Prostate gland (tissue), 2 donors: ENCODE measurements at regions not wholly inside any gene's neighbourhood (a gene's known extent, or its start where the extent isn't known, plus 50 kb on each side); places are given as distances from the start of the nearest gene placed in this dataset.

Source experiments
- DNase-seq: peaks from one replicate; pipeline ENCODE4 v3.0.0-alpha.2; 2019; ENCODE audit warnings: low spot score
- H3K27ac ChIP-seq, 2 donors: fragments of 200-600 bp; sonication (generic); 2 replicates each; pipeline ENCODE4 v1.5.1; 2017 to 2019
- H3K27me3 ChIP-seq: fragments of 200-600 bp; sonication (generic); replicated peaks from 2 replicates; pipeline ENCODE4 v1.5.1; 2019; ENCODE audit not compliant: insufficient read depth
- H3K36me3 ChIP-seq, 2 donors: fragments of 200-600 bp; sonication (generic); 1 replicate in 1 of 2; 2 replicates in 1 of 2; pipeline versions ENCODE4 v1.5.1 to v1.8.1; 2017 to 2019
- H3K4me1 ChIP-seq: fragments of 200-600 bp; sonication (generic); replicated peaks from 2 replicates; pipeline ENCODE4 v1.5.1; 2019
- H3K4me3 ChIP-seq, 2 donors: fragments of 200-600 bp; sonication (generic); 2 replicates each; pipeline ENCODE4 v1.5.1; 2017 to 2019
- H3K9me3 ChIP-seq: fragments of 200-600 bp; sonication (generic); 2 replicates; pipeline ENCODE4 v1.5.1; 2017
- POLR2A ChIP-seq: fragments of 450-650 bp; IDR thresholded peaks from one replicate; pipeline ENCODE4 v1.6.1; 2016; ENCODE audit warnings: antibody characterized with exemption, mild to moderate bottlenecking
- POLR2AphosphoS5 ChIP-seq: sonication (generic); formaldehyde crosslinking; IDR thresholded peaks from one replicate; pipeline ENCODE4 v1.6.1; 2017; ENCODE audit warnings: antibody characterized with exemption
- WGBS: methylation state at CpG from one replicate; pipeline ENCODE4 v1.1.5; 2018; 5-methylcytosine and 5-hydroxymethylcytosine counted together
- intact Hi-C: fragments of 100-400 bp; cut with DNase I; formaldehyde crosslinking; loops from one replicate; pipeline ENCODE4 v1.14.2; 2022
- TF ChIP-seq, protein P1 (sequence below), 4 experiments: fragments of 200-600 bp in 2 of 4; fragments of 450-650 bp in 2 of 4; sonication (generic) in 2 of 4; IDR thresholded peaks; 1 replicate in 3 of 4; 2 replicates in 1 of 4; pipeline ENCODE4 v1.5.1; 2016 to 2019; ENCODE audit warnings: antibody characterized with exemption in 4 of 4, mild to moderate bottlenecking in 2 of 4, moderate library complexity in 2 of 4

- Histone ChIP-seq H3K36me3 (no peaks in the 10 kb centered on the region), H3K27ac (no peak overlapping the region), H3K4me1 (no peaks in the 10 kb centered on the region), H3K9me3 (no peaks in the 10 kb centered on the region), H3K27me3 (no peaks in the 10 kb centered on the region), H3K4me3 (no peak overlapping the region)
- DNase-seq: no peak
- intact Hi-C loops: no loop called here
- TF ChIP-seq, protein P1, sequence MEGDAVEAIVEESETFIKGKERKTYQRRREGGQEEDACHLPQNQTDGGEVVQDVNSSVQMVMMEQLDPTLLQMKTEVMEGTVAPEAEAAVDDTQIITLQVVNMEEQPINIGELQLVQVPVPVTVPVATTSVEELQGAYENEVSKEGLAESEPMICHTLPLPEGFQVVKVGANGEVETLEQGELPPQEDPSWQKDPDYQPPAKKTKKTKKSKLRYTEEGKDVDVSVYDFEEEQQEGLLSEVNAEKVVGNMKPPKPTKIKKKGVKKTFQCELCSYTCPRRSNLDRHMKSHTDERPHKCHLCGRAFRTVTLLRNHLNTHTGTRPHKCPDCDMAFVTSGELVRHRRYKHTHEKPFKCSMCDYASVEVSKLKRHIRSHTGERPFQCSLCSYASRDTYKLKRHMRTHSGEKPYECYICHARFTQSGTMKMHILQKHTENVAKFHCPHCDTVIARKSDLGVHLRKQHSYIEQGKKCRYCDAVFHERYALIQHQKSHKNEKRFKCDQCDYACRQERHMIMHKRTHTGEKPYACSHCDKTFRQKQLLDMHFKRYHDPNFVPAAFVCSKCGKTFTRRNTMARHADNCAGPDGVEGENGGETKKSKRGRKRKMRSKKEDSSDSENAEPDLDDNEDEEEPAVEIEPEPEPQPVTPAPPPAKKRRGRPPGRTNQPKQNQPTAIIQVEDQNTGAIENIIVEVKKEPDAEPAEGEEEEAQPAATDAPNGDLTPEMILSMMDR (IDR thresholded peaks at IDR 0.05): no peak
- TF ChIP-seq POLR2AphosphoS5 (no peak), POLR2A (no peak)
Measured at GRCh38 chr2:192412394-192412793, 217.7 kb upstream of the TMEFF2 start.

GRCh38 chr2:192411755-192412154, 217.0 kb upstream of the TMEFF2 start:
- Histone ChIP-seq H3K27ac (no peak overlapping the region), H3K36me3 (no peaks in the 10 kb centered on the region), H3K4me1 (no peaks in the 10 kb centered on the region), H3K27me3 (no peaks in the 10 kb centered on the region), H3K4me3 (no peak overlapping the region), H3K9me3 (no peaks in the 10 kb centered on the region)
- no peak for DNase-seq
- WGBS: 100% methylated on average over 1 of the region's 1 CpG
- intact Hi-C loops: no loop called here
- TF ChIP-seq, protein P1 (IDR thresholded peaks at IDR 0.05): no peak
- TF ChIP-seq POLR2AphosphoS5 (no peak), POLR2A (no peak)

GRCh38 chr2:192410319-192410718, 215.6 kb upstream of the TMEFF2 start:
- intact Hi-C loops: no loop called here
- Histone ChIP-seq H3K27me3 (no peaks in the 10 kb centered on the region), H3K4me1 (no peaks in the 10 kb centered on the region), H3K36me3 (no peaks in the 10 kb centered on the region), H3K4me3 (no peak overlapping the region), H3K9me3 (no peaks in the 10 kb centered on the region), H3K27ac (no peak overlapping the region)
- no peak for DNase-seq
- TF ChIP-seq POLR2AphosphoS5 (no peak), POLR2A (no peak)
- TF ChIP-seq, protein P1 (IDR thresholded peaks at IDR 0.05): no peak

DNA sequence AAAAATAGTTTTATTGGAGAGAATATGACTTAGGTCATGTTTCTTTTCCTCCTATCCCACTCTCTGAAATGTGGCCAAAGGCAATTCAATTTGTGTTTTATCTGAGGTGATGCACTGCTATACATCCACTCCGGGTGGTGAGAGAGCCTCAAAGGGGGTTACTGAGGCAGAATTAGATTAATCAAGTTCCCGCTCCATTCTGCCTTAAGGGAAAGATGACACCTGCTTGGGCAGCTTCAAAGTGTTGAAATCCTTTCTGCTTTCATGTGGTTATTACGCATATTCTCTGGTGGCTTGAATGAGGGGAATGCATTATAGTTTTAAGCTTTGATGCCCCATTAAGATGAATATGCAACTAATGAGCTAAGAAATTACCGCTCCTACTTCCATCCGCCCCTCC, 213.0 kb upstream of the TMEFF2 start:
- Histone ChIP-seq H3K4me3 (no peak overlapping the region), H3K4me1 (no peaks in the 10 kb centered on the region), H3K9me3 (no peaks in the 10 kb centered on the region), H3K36me3 (no peaks in the 10 kb centered on the region), H3K27me3 (no peaks in the 10 kb centered on the region), H3K27ac (no peak overlapping the region)
- DNase-seq: no peak
- intact Hi-C loops: no loop called here
- TF ChIP-seq POLR2AphosphoS5: no peak
- TF ChIP-seq, protein P1 (IDR thresholded peaks at IDR 0.05): no peak
- TF ChIP-seq POLR2A: no peak
- whole genome bisulfite sequencing: 46% methylated on average over 5 of the region's 5 CpGs

DNA sequence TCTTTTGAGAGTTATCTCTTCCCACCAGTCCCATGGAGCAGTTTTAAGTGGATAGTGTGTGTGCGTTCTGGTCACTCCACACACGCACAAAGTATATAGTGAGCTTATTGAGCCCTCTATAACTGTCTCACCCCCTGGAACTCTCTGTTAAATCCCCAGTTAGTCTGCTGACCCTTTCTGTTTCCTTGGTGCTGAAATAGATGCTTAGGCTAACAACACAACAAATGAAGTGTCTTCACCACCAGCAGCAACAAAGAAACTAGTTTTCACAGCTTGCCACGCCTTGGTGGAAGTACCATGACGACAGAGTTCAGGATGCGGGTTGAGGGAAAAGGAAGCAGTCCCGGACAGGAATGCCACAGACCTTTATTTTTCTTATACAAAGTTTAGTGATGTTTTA, 203.5 kb upstream of the TMEFF2 start:
- H3K4me1 ChIP-seq: no peaks in the 10 kb centered on the region
- no peak overlapping the region for H3K4me3 ChIP-seq
- 77% methylated on average over 6 of the region's 6 CpGs for WGBS
- H3K36me3 ChIP-seq: no peaks in the 10 kb centered on the region
- intact Hi-C loops: no loop called here
- no peak for DNase-seq
- H3K27me3 ChIP-seq: no peaks in the 10 kb centered on the region
- H3K9me3 ChIP-seq: no peaks in the 10 kb centered on the region
- no peak for TF ChIP-seq POLR2A
- TF ChIP-seq, protein P1 (IDR thresholded peaks at IDR 0.05): no peak
- TF ChIP-seq POLR2AphosphoS5: no peak
- no peak overlapping the region for H3K27ac ChIP-seq
